ENCODE measurements at regions not wholly inside any gene's neighbourhood (a gene's known extent, or its start where the extent isn't known, plus 50 kb on each side); places are given as distances from the start of the nearest gene placed in this dataset.

GRCh38 chr20:6178537-6178936 is 55.7 kb upstream of the FERMT1 start:
- peak; percentile 23 for DNase-seq

- no peak for DNase-seq
These were observed 50.7 kb upstream of the FERMT1 start for GRCh38 chr20:6173481-6173880.

Measured in DMS79 treated with DMSO at 0.1 percent for 48 hours (cell line).